Activated T-cell treated with anti-CD3 and anti-CD28 coated beads, Interleukin-2, amount 50 U/mL, for 72 hours (primary cell): ENCODE measurements at regions not wholly inside any gene's neighbourhood (a gene's known extent, or its start where the extent isn't known, plus 50 kb on each side); places are given as distances from the start of the nearest gene placed in this dataset.
"Not testable (repeated sequence)": the region's sequence is repeated elsewhere in the genome, so short reads cannot be mapped to it uniquely, and the experiment has no call there.

Source experiments
- ATAC-seq, 2 donors: fragments of 150-1000 bp; cut with Tn5 transposase; replicated peaks in 1 of 2; 2 replicates each; pipeline ENCODE4 v1.10.0; 2021; ENCODE audit warnings: moderate library complexity in 2 of 2, mild to moderate bottlenecking in 1 of 2
- DNase-seq, 2 donors: peaks; one replicate each; pipeline ENCODE4 v3.0.0; 2021 to 2022; ENCODE audit warnings: mixed read lengths in 1 of 2
- H3K27ac Mint-ChIP-seq: one replicate; pipeline ENCODE4 v1.8.0; 2022; ENCODE audit warnings: mild to moderate bottlenecking, moderate library complexity, mixed read lengths
- H3K27me3 Mint-ChIP-seq: one replicate; pipeline ENCODE4 v1.8.0; 2022; ENCODE audit warnings: low read depth, mixed read lengths
- H3K36me3 Mint-ChIP-seq, 2 donors: one replicate each; pipeline ENCODE4 v1.8.0; 2022; ENCODE audit warnings: mixed read lengths in 2 of 2, mild to moderate bottlenecking in 1 of 2; ENCODE audit not compliant: insufficient read depth in 2 of 2
- H3K4me1 Mint-ChIP-seq: one replicate; pipeline ENCODE4 v1.8.0; 2022; ENCODE audit warnings: low read depth, mixed read lengths
- H3K4me3 Mint-ChIP-seq, 2 donors: one replicate each; pipeline ENCODE4 v1.8.0; 2022; ENCODE audit warnings: mild to moderate bottlenecking in 2 of 2, mixed read lengths in 2 of 2, moderate library complexity in 2 of 2
- H3K9me3 Mint-ChIP-seq, 2 donors: one replicate each; pipeline ENCODE4 v1.8.0; 2022; ENCODE audit warnings: mixed read lengths in 2 of 2

- Mint-ChIP-seq H3K4me1 (no peaks in the 10 kb centered on the region), H3K36me3 (peaks cover 0 to 2% of the 10 kb centered on the region in 2 donors), H3K9me3 (peaks cover 2 to 9% of the 10 kb centered on the region in 2 donors), H3K4me3 (no peak overlapping the region), H3K27me3 (no peaks in the 10 kb centered on the region), H3K27ac (no peak overlapping the region)
- ATAC-seq (no peak), DNase-seq (no peak)
Measured at GRCh38 chr14:54010981-54011380, 54.4 kb upstream of the BMP4 start.

DNA sequence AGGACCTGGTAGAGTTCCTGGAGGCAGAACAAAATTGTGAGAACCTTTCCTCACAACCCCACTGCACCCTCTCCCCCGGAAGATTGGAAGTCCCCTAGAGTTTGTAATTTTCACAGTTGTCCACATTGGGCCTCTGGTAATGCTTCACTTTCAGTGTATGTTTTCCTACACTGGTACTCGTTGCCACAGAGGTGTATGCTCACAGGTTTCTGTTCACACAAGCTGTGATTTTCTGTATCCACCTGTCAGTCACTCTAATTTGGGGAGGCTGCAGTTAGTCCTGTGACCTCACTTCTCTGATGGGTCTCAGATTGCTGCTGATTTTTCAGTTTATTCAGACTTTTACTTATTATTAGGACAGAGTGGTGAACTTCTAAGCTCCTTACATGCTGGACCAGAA, 66.4 kb upstream of the BMP4 start:
- Mint-ChIP-seq H3K4me1 (no peaks in the 10 kb centered on the region), H3K27me3 (no peaks in the 10 kb centered on the region), H3K27ac (no peak overlapping the region), H3K4me3 (no peak overlapping the region), H3K36me3 (peaks cover 0 to 1% of the 10 kb centered on the region in 2 donors), H3K9me3 (no peaks in the 10 kb centered on the region)
- no peak for ATAC-seq
- DNase-seq = no peak

GRCh38 chr14:54025661-54026060, 69.0 kb upstream of the BMP4 start:
- H3K27me3 Mint-ChIP-seq = no peaks in the 10 kb centered on the region
- H3K4me1 Mint-ChIP-seq = no peaks in the 10 kb centered on the region
- DNase-seq (no peak), ATAC-seq (no peak)
- peaks cover 0 to 1% of the 10 kb centered on the region in 2 donors for H3K9me3 Mint-ChIP-seq
- no peak overlapping the region for H3K4me3 Mint-ChIP-seq
- no peak overlapping the region for H3K27ac Mint-ChIP-seq
- peaks cover 0 to 1% of the 10 kb centered on the region in 2 donors for H3K36me3 Mint-ChIP-seq

- DNase-seq = no peak
- Mint-ChIP-seq H3K4me1 (no peaks in the 10 kb centered on the region), H3K27me3 (no peaks in the 10 kb centered on the region), H3K9me3 (peaks cover 0 to 2% of the 10 kb centered on the region in 2 donors), H3K36me3 (peaks cover 0 to 1% of the 10 kb centered on the region in 2 donors), H3K27ac (no peak overlapping the region), H3K4me3 (no peak overlapping the region)
- ATAC-seq = no peak
Measured at GRCh38 chr14:54026671-54027070, 70.0 kb upstream of the BMP4 start.

- H3K27ac Mint-ChIP-seq, H3K4me1 Mint-ChIP-seq, ATAC-seq, H3K4me3 Mint-ChIP-seq, H3K36me3 Mint-ChIP-seq, DNase-seq, H3K27me3 Mint-ChIP-seq: not testable (repeated sequence)
- H3K9me3 Mint-ChIP-seq = peaks cover 4 to 11% of the 10 kb centered on the region in 2 donors
Measured at GRCh38 chr14:54030996-54031395, 74.4 kb upstream of the BMP4 start.

DNA sequence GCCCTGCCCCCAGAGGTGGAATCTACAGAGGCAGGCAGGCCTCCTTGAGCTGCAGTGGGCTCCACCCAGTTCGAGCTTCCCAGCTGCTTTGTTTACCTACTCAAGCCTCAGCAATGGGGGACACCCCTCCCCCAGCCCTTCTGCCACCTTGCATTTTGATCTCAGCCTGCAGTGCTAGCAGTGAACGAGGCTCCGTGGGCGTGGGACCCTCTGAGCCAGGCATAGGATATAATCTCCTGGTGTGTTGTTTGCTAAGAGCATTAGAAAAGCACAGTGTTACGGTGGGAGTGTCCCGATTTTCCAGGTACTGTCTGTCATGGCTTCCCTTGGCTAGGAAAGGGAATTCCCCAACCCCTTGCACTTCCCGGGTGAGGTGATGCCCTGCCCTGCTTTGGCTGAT, 76.7 kb upstream of the BMP4 start:
- H3K9me3 Mint-ChIP-seq = peaks cover 4 to 12% of the 10 kb centered on the region in 2 donors
- H3K36me3 Mint-ChIP-seq, ATAC-seq, H3K27me3 Mint-ChIP-seq, H3K27ac Mint-ChIP-seq, H3K4me1 Mint-ChIP-seq, H3K4me3 Mint-ChIP-seq, DNase-seq: not testable (repeated sequence)

GRCh38 chr14:54038724-54039123, 82.1 kb upstream of the BMP4 start:
- H3K27ac Mint-ChIP-seq = no peak overlapping the region
- peaks cover 0 to 10% of the 10 kb centered on the region in 2 donors for H3K9me3 Mint-ChIP-seq
- peaks cover 6% of the 10 kb centered on the region for H3K27me3 Mint-ChIP-seq
- no peaks in the 10 kb centered on the region for H3K36me3 Mint-ChIP-seq
- no peaks in the 10 kb centered on the region for H3K4me1 Mint-ChIP-seq
- no peak for DNase-seq
- no peak for ATAC-seq
- no peak overlapping the region for H3K4me3 Mint-ChIP-seq

DNA sequence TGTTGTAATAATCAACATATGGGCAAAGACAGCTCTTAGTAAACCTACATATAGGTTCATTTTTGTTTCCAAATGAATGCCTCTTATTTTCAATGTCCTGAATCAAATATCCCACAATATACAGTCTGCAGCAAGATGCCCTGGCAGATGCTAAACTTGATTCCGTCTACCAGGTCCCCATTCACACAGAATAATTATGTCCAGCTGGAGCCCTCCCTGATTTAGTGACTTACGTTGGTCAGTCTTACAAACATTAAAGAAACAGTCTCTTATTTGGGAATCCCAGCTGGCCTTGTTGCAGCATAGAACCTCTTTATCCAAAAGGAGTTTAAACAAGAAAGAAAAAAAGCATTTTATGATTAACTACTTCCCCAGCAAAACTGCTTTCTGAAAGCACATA, 82.7 kb upstream of the BMP4 start:
- H3K27me3 Mint-ChIP-seq = peaks cover 6% of the 10 kb centered on the region
- H3K27ac Mint-ChIP-seq = no peak overlapping the region
- H3K4me3 Mint-ChIP-seq = no peak overlapping the region
- H3K9me3 Mint-ChIP-seq = peaks cover 0 to 6% of the 10 kb centered on the region in 2 donors
- H3K4me1 Mint-ChIP-seq = no peaks in the 10 kb centered on the region
- DNase-seq = no peak
- H3K36me3 Mint-ChIP-seq = no peaks in the 10 kb centered on the region
- ATAC-seq = no peak

DNA sequence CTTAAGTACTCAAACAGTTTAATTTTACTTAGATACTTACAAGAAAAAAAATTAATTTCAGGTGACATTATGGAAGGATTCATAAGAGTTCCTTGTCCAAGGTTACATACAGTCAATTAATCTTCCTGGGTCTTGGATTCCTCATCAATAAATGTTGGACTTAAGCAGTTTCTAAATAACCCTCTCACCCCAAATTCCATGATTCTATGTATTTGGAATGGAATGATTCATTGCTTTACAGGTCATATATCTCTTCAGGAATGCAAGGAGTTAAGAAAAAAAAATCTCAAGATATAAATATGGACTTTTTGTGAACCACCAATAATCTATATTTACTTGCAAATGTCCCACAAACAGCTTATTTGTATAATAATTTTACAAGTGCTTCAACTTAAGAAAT, 84.2 kb upstream of the BMP4 start:
- peaks cover 6% of the 10 kb centered on the region for H3K27me3 Mint-ChIP-seq
- ATAC-seq (no peak), DNase-seq (no peak)
- H3K9me3 Mint-ChIP-seq = peaks cover 0 to 2% of the 10 kb centered on the region in 2 donors
- no peaks in the 10 kb centered on the region for H3K36me3 Mint-ChIP-seq
- no peak overlapping the region for H3K27ac Mint-ChIP-seq
- no peak overlapping the region for H3K4me3 Mint-ChIP-seq
- H3K4me1 Mint-ChIP-seq = no peaks in the 10 kb centered on the region

- Mint-ChIP-seq H3K4me3 (no peak overlapping the region), H3K4me1 (no peaks in the 10 kb centered on the region), H3K9me3 (no peaks in the 10 kb centered on the region), H3K27me3 (peaks cover 6% of the 10 kb centered on the region), H3K36me3 (no peaks in the 10 kb centered on the region), H3K27ac (no peak overlapping the region)
- no peak for ATAC-seq
- no peak for DNase-seq
Measured at GRCh38 chr14:54046250-54046649, 89.6 kb upstream of the BMP4 start.

GRCh38 chr14:54047645-54048308, 91.2 kb upstream of the BMP4 start:
- Mint-ChIP-seq H3K27me3 (no peaks in the 10 kb centered on the region), H3K36me3 (no peaks in the 10 kb centered on the region), H3K4me1 (no peaks in the 10 kb centered on the region), H3K9me3 (no peaks in the 10 kb centered on the region), H3K27ac (no peak overlapping the region), H3K4me3 (no peak overlapping the region)
- no peak for ATAC-seq
- DNase-seq = no peak

GRCh38 chr14:54048311-54048710, 91.7 kb upstream of the BMP4 start:
- Mint-ChIP-seq H3K36me3 (no peaks in the 10 kb centered on the region), H3K27ac (no peak overlapping the region)

GRCh38 chr14:54048736-54049135, 92.1 kb upstream of the BMP4 start:
- Mint-ChIP-seq H3K4me1 (no peaks in the 10 kb centered on the region), H3K36me3 (no peaks in the 10 kb centered on the region), H3K9me3 (no peaks in the 10 kb centered on the region), H3K27ac (no peak overlapping the region), H3K4me3 (no peak overlapping the region), H3K27me3 (no peaks in the 10 kb centered on the region)
- ATAC-seq (no peak), DNase-seq (no peak)

More at GRCh38 chr14:54048311-54048710, 91.7 kb upstream of the BMP4 start:
- no peak for DNase-seq
- Mint-ChIP-seq H3K27me3 (no peaks in the 10 kb centered on the region), H3K9me3 (no peaks in the 10 kb centered on the region), H3K4me3 (no peak overlapping the region), H3K4me1 (no peaks in the 10 kb centered on the region)
- no peak for ATAC-seq

DNA sequence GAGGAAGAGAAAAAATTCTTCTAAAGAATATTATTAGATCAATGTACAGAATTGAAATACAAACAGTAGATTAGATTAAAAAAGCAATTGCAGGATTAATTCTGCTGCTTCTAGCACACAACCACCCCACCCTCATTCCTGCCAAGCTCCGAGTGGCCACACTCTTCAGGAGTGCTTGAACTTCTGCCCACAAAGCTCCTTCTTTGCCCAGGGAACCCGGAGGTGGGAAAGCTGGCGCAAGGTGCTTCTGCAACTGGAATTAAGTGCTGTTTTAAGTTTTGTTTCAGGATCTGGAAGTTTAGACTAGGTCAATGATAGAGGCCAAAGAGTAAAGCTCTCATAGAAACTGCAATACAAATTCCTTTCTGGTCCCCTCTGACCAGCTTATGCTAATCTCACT, 94.1 kb upstream of the BMP4 start:
- no peak for DNase-seq
- ATAC-seq = no peak
- no peak overlapping the region for H3K27ac Mint-ChIP-seq
- H3K4me1 Mint-ChIP-seq = no peaks in the 10 kb centered on the region
- H3K36me3 Mint-ChIP-seq = no peaks in the 10 kb centered on the region
- H3K4me3 Mint-ChIP-seq = no peak overlapping the region
- no peaks in the 10 kb centered on the region for H3K9me3 Mint-ChIP-seq
- no peaks in the 10 kb centered on the region for H3K27me3 Mint-ChIP-seq
